ENCODE measurements at regions not wholly inside any gene's neighbourhood (a gene's known extent, or its start where the extent isn't known, plus 50 kb on each side); places are given as distances from the start of the nearest gene placed in this dataset.

DNA sequence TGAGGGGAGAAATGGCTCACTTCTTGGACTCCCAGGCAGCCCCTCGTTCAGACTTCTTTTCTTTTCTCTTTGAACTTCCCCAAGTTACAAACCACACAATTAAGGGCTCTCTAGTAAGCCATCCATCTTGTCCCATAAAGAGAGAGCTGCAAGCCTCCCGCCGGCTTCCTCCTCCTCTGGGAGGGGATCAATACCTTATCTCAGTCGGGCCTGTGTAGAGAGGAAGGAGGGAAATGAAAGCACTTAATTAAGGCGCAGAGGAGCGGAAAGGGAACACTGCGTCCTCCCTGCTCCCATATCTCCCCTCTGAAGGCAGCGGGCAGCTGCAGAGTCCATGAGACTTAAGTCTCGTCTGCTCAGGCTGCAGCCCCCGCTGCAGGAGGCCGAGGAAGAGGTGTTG lies 112.6 kb upstream of the CSF3R start:
- TF ChIP-seq, protein P1, sequence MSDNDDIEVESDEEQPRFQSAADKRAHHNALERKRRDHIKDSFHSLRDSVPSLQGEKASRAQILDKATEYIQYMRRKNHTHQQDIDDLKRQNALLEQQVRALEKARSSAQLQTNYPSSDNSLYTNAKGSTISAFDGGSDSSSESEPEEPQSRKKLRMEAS (IDR thresholded peaks at IDR 0.05), result no peak
- TF ChIP-seq, protein P2, sequence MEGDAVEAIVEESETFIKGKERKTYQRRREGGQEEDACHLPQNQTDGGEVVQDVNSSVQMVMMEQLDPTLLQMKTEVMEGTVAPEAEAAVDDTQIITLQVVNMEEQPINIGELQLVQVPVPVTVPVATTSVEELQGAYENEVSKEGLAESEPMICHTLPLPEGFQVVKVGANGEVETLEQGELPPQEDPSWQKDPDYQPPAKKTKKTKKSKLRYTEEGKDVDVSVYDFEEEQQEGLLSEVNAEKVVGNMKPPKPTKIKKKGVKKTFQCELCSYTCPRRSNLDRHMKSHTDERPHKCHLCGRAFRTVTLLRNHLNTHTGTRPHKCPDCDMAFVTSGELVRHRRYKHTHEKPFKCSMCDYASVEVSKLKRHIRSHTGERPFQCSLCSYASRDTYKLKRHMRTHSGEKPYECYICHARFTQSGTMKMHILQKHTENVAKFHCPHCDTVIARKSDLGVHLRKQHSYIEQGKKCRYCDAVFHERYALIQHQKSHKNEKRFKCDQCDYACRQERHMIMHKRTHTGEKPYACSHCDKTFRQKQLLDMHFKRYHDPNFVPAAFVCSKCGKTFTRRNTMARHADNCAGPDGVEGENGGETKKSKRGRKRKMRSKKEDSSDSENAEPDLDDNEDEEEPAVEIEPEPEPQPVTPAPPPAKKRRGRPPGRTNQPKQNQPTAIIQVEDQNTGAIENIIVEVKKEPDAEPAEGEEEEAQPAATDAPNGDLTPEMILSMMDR (IDR thresholded peaks at IDR 0.05; ENCODE audit: low read depth, low read length, missing input control), result no peak
- TF ChIP-seq YY1 (IDR thresholded peaks at IDR 0.05), result no peak
- TF ChIP-seq TAF1 (conservative IDR thresholded peaks at IDR 0.05), result no peak
- TF ChIP-seq JUND (IDR thresholded peaks at IDR 0.05), result no peak
- no peak for TF ChIP-seq NR2F2 (IDR thresholded peaks at IDR 0.05)
- TF ChIP-seq, protein P3, sequence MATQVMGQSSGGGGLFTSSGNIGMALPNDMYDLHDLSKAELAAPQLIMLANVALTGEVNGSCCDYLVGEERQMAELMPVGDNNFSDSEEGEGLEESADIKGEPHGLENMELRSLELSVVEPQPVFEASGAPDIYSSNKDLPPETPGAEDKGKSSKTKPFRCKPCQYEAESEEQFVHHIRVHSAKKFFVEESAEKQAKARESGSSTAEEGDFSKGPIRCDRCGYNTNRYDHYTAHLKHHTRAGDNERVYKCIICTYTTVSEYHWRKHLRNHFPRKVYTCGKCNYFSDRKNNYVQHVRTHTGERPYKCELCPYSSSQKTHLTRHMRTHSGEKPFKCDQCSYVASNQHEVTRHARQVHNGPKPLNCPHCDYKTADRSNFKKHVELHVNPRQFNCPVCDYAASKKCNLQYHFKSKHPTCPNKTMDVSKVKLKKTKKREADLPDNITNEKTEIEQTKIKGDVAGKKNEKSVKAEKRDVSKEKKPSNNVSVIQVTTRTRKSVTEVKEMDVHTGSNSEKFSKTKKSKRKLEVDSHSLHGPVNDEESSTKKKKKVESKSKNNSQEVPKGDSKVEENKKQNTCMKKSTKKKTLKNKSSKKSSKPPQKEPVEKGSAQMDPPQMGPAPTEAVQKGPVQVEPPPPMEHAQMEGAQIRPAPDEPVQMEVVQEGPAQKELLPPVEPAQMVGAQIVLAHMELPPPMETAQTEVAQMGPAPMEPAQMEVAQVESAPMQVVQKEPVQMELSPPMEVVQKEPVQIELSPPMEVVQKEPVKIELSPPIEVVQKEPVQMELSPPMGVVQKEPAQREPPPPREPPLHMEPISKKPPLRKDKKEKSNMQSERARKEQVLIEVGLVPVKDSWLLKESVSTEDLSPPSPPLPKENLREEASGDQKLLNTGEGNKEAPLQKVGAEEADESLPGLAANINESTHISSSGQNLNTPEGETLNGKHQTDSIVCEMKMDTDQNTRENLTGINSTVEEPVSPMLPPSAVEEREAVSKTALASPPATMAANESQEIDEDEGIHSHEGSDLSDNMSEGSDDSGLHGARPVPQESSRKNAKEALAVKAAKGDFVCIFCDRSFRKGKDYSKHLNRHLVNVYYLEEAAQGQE (IDR thresholded peaks at IDR 0.05), result no peak
- TF ChIP-seq FOXA1 (IDR thresholded peaks at IDR 0.05), result no peak

All from liver (tissue), 3 donors.